ENCODE measurements at regions not wholly inside any gene's neighbourhood (a gene's known extent, or its start where the extent isn't known, plus 50 kb on each side); places are given as distances from the start of the nearest gene placed in this dataset.

DNA sequence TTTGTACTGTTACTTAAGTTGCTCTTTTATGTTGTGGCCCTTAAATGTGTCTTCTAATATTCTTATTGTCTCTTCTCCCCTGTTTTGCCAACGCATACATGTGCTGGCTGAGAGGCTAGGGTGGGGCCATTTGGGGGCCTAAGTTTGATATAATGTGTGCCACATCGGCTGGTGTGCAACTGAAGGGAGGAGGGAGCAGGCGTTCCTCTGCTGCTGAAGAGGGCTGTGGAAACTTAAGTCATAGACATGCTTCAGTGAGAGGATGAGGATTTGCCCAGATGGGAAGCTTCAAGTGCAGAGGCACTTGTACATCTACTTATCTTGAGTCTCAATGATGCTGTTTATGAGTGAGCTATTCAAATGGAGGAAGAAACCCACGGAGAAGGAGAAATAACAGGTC, 630.6 kb downstream of the LMO4 start:
- H3K27me3 ChIP-seq (ENCODE audit: control insufficient read depth in 4 of 4, insufficient read depth in 4 of 4, low read length in 3 of 4): no peaks in the 10 kb centered on the region
- no peak for TF ChIP-seq RXRA (IDR thresholded peaks at IDR 0.05)
- no peak for TF ChIP-seq YY1 (IDR thresholded peaks at IDR 0.05)
- TF ChIP-seq MAX (IDR thresholded peaks at IDR 0.05): no peak
- TF ChIP-seq FOXA1 (IDR thresholded peaks at IDR 0.05): no peak
- TF ChIP-seq HNF4A (conservative IDR thresholded peaks at IDR 0.05): no peak
- TF ChIP-seq REST (IDR thresholded peaks at IDR 0.05): no peak
- TF ChIP-seq TAF1 (conservative IDR thresholded peaks at IDR 0.05): no peak
- no peak for TF ChIP-seq HNF4G (IDR thresholded peaks at IDR 0.05)
- no peak for TF ChIP-seq ATF3 (IDR thresholded peaks at IDR 0.05)
- TF ChIP-seq RAD21 (IDR thresholded peaks at IDR 0.05): no peak
- no peak for TF ChIP-seq FOXA2 (IDR thresholded peaks at IDR 0.05)
- TF ChIP-seq JUND (IDR thresholded peaks at IDR 0.05): no peak
- no peak for TF ChIP-seq GABPA (IDR thresholded peaks at IDR 0.05 in 1 of 2, conservative IDR thresholded peaks at IDR 0.05 in 1 of 2)
- no peak for TF ChIP-seq EGR1 (IDR thresholded peaks at IDR 0.05; ENCODE audit: low read depth in 2 of 2)
- TF ChIP-seq, protein P1, sequence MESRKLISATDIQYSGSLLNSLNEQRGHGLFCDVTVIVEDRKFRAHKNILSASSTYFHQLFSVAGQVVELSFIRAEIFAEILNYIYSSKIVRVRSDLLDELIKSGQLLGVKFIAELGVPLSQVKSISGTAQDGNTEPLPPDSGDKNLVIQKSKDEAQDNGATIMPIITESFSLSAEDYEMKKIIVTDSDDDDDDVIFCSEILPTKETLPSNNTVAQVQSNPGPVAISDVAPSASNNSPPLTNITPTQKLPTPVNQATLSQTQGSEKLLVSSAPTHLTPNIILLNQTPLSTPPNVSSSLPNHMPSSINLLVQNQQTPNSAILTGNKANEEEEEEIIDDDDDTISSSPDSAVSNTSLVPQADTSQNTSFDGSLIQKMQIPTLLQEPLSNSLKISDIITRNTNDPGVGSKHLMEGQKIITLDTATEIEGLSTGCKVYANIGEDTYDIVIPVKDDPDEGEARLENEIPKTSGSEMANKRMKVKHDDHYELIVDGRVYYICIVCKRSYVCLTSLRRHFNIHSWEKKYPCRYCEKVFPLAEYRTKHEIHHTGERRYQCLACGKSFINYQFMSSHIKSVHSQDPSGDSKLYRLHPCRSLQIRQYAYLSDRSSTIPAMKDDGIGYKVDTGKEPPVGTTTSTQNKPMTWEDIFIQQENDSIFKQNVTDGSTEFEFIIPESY (IDR thresholded peaks at IDR 0.05): no peak
- no peak for TF ChIP-seq SP1 (IDR thresholded peaks at IDR 0.05)
- TF ChIP-seq, protein P2, sequence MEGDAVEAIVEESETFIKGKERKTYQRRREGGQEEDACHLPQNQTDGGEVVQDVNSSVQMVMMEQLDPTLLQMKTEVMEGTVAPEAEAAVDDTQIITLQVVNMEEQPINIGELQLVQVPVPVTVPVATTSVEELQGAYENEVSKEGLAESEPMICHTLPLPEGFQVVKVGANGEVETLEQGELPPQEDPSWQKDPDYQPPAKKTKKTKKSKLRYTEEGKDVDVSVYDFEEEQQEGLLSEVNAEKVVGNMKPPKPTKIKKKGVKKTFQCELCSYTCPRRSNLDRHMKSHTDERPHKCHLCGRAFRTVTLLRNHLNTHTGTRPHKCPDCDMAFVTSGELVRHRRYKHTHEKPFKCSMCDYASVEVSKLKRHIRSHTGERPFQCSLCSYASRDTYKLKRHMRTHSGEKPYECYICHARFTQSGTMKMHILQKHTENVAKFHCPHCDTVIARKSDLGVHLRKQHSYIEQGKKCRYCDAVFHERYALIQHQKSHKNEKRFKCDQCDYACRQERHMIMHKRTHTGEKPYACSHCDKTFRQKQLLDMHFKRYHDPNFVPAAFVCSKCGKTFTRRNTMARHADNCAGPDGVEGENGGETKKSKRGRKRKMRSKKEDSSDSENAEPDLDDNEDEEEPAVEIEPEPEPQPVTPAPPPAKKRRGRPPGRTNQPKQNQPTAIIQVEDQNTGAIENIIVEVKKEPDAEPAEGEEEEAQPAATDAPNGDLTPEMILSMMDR (IDR thresholded peaks at IDR 0.05; ENCODE audit: low read depth, low read length, missing input control): no peak
- TF ChIP-seq NR2F2 (IDR thresholded peaks at IDR 0.05): no peak
- DNase-seq (ENCODE audit: low spot score): no peak
- H3K4me3 ChIP-seq (ENCODE audit: low read depth in 1 of 3, low read length in 3 of 3): no peak overlapping the region
- no peaks in the 10 kb centered on the region for H3K4me1 ChIP-seq (ENCODE audit: control insufficient read depth in 4 of 4, insufficient read depth in 4 of 4, low read length in 3 of 4)
- no peak overlapping the region for H3K9ac ChIP-seq (ENCODE audit: low read depth in 1 of 2, low read length in 2 of 2)
- H3K27ac ChIP-seq (ENCODE audit: low read depth in 1 of 2, low read length in 2 of 2): no peak overlapping the region
- WGBS: 86% methylated on average over 4 of the region's 4 CpGs
- no peaks in the 10 kb centered on the region for H3K36me3 ChIP-seq (ENCODE audit: control insufficient read depth in 4 of 4, insufficient read depth in 3 of 4, low read depth in 1 of 4, low read length in 3 of 4)
- no peaks in the 10 kb centered on the region for H3K9me3 ChIP-seq (ENCODE audit: control insufficient read depth in 4 of 4, low read length in 3 of 4)

DNA sequence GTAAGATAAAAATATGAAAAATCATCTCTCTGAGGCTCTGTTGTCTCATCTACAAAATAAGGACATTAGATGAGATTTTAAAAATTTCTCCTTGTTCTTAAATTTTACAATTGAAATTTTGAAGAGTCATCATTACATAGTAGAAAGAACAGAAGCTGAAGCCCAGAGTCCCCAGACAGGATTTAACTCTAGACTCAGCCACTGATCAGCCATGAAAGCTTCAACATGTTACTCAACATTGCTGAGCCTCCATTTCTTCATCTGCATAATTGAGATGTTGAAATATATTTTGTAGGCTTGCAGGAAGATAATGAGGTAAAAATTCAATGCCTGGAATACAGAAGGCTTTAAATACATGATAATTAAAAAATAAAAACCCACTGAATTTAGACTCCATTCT, 633.3 kb downstream of the LMO4 start:
- Histone ChIP-seq H3K4me1 (ENCODE audit: control insufficient read depth in 4 of 4, insufficient read depth in 4 of 4, low read length in 3 of 4) (no peaks in the 10 kb centered on the region), H3K36me3 (ENCODE audit: control insufficient read depth in 4 of 4, insufficient read depth in 3 of 4, low read depth in 1 of 4, low read length in 3 of 4) (no peaks in the 10 kb centered on the region), H3K9ac (ENCODE audit: low read depth in 1 of 2, low read length in 2 of 2) (no peak overlapping the region), H3K27ac (ENCODE audit: low read depth in 1 of 2, low read length in 2 of 2) (no peak overlapping the region), H3K9me3 (ENCODE audit: control insufficient read depth in 4 of 4, low read length in 3 of 4) (no peaks in the 10 kb centered on the region), H3K4me3 (ENCODE audit: low read depth in 1 of 3, low read length in 3 of 3) (no peak overlapping the region), H3K27me3 (ENCODE audit: control insufficient read depth in 4 of 4, insufficient read depth in 4 of 4, low read length in 3 of 4) (no peaks in the 10 kb centered on the region)
- no peak for DNase-seq (ENCODE audit: low spot score)
- TF ChIP-seq YY1 (IDR thresholded peaks at IDR 0.05) (no peak), SP1 (IDR thresholded peaks at IDR 0.05) (no peak), GABPA (IDR thresholded peaks at IDR 0.05 in 1 of 2, conservative IDR thresholded peaks at IDR 0.05 in 1 of 2) (no peak), HNF4G (IDR thresholded peaks at IDR 0.05) (no peak), HNF4A (conservative IDR thresholded peaks at IDR 0.05) (no peak), FOXA2 (IDR thresholded peaks at IDR 0.05) (no peak), RAD21 (IDR thresholded peaks at IDR 0.05) (no peak), MAX (IDR thresholded peaks at IDR 0.05) (no peak), NR2F2 (IDR thresholded peaks at IDR 0.05) (no peak), JUND (IDR thresholded peaks at IDR 0.05) (no peak), TAF1 (conservative IDR thresholded peaks at IDR 0.05) (no peak), RXRA (IDR thresholded peaks at IDR 0.05) (no peak), FOXA1 (IDR thresholded peaks at IDR 0.05) (no peak), EGR1 (IDR thresholded peaks at IDR 0.05; ENCODE audit: low read depth in 2 of 2) (no peak), ATF3 (IDR thresholded peaks at IDR 0.05) (no peak)
- TF ChIP-seq, protein P1 (IDR thresholded peaks at IDR 0.05): no peak
- TF ChIP-seq, protein P2 (IDR thresholded peaks at IDR 0.05; ENCODE audit: low read depth, low read length, missing input control): no peak
